H9 (cell line): ENCODE measurements at regions not wholly inside any gene's neighbourhood (a gene's known extent, or its start where the extent isn't known, plus 50 kb on each side); places are given as distances from the start of the nearest gene placed in this dataset.

Experiments used
- DNase-seq: peaks from one replicate; pipeline ENCODE4 v3.0.0-alpha.2; 2017
- H2AFZ ChIP-seq: one replicate; pipeline ENCODE4 v1.6.1; 2013; ENCODE audit warnings: mild to moderate bottlenecking, low read length, control low read depth, moderate library complexity
- H2AK5ac ChIP-seq: 2 replicates; pipeline ENCODE4 v1.6.1; 2013; ENCODE audit warnings: low read length, control low read depth, mixed read lengths; ENCODE audit not compliant: insufficient read length
- H2BK120ac ChIP-seq: one replicate; pipeline ENCODE4 v1.6.1; 2013; ENCODE audit warnings: low read depth, mild to moderate bottlenecking, low read length, control low read depth, inconsistent platforms; ENCODE audit not compliant: poor library complexity, severe bottlenecking
- H2BK12ac ChIP-seq: 2 replicates; pipeline ENCODE4 v1.6.1; 2013; ENCODE audit warnings: low read length, control low read depth, mixed read lengths, low read depth; ENCODE audit not compliant: insufficient read length
- H2BK15ac ChIP-seq: 2 replicates; pipeline ENCODE4 v1.6.1; 2013; ENCODE audit warnings: low read depth, low read length, control low read depth
- H2BK20ac ChIP-seq: one replicate; pipeline ENCODE4 v1.6.1; 2013; ENCODE audit warnings: low read depth, mild to moderate bottlenecking, low read length, control low read depth, inconsistent platforms; ENCODE audit not compliant: poor library complexity, severe bottlenecking
- H2BK5ac ChIP-seq: 2 replicates; pipeline ENCODE4 v1.6.1; 2013; ENCODE audit warnings: low read length, control low read depth, mixed read lengths; ENCODE audit not compliant: insufficient read length
- H3K14ac ChIP-seq: 2 replicates; pipeline ENCODE4 v1.6.1; 2013; ENCODE audit warnings: low read length, control low read depth; ENCODE audit not compliant: insufficient read depth
- H3K18ac ChIP-seq: 2 replicates; pipeline ENCODE4 v1.6.1; 2013; ENCODE audit warnings: low read depth, mild to moderate bottlenecking, mixed read lengths, low read length, control low read depth; ENCODE audit not compliant: insufficient read length
- H3K23ac ChIP-seq: 2 replicates; pipeline ENCODE4 v1.6.1; 2013; ENCODE audit warnings: low read length, control low read depth, mixed read lengths, low read depth; ENCODE audit not compliant: insufficient read length
- H3K23me2 ChIP-seq: 2 replicates; pipeline ENCODE4 v1.6.1; 2013; ENCODE audit warnings: low read depth, mild to moderate bottlenecking, mixed read lengths, low read length, control low read depth; ENCODE audit not compliant: insufficient read length, poor library complexity, severe bottlenecking
- H3K27ac ChIP-seq: 2 replicates; pipeline ENCODE4 v1.5.1; 2013; ENCODE audit warnings: low read length, control low read depth, mixed read lengths, low read depth; ENCODE audit not compliant: insufficient read length
- H3K27me3 ChIP-seq: 2 replicates; pipeline ENCODE4 v1.6.1; 2013; ENCODE audit warnings: low read length, control low read depth, inconsistent platforms; ENCODE audit not compliant: insufficient read depth
- H3K4ac ChIP-seq: 2 replicates; pipeline ENCODE4 v1.6.1; 2013; ENCODE audit warnings: low read depth, mild to moderate bottlenecking, control low read depth, inconsistent platforms, low read length, moderate library complexity
- H3K4me1 ChIP-seq: 2 replicates; pipeline ENCODE4 v1.6.1; 2013; ENCODE audit warnings: low read length, control low read depth, inconsistent platforms; ENCODE audit not compliant: insufficient read depth
- H3K4me2 ChIP-seq: 2 replicates; pipeline ENCODE4 v1.6.1; 2013; ENCODE audit warnings: low read length, control low read depth, mixed read lengths; ENCODE audit not compliant: insufficient read length, insufficient read depth
- H3K56ac ChIP-seq: 2 replicates; pipeline ENCODE4 v1.6.1; 2013; ENCODE audit warnings: low read depth, mild to moderate bottlenecking, mixed read lengths, low read length, control low read depth; ENCODE audit not compliant: insufficient read length
- H3K79me1 ChIP-seq: 2 replicates; pipeline ENCODE4 v1.6.1; 2013; ENCODE audit warnings: low read depth, mild to moderate bottlenecking, moderate library complexity, low read length, control low read depth, inconsistent platforms; ENCODE audit not compliant: insufficient read depth, poor library complexity, severe bottlenecking
- H3K79me2 ChIP-seq: 2 replicates; pipeline ENCODE4 v1.6.1; 2013; ENCODE audit warnings: low read length, control low read depth, inconsistent platforms; ENCODE audit not compliant: insufficient read depth
- H3K9ac ChIP-seq: 2 replicates; pipeline ENCODE4 v1.6.1; 2013; ENCODE audit warnings: low read length, control low read depth, mixed read lengths; ENCODE audit not compliant: insufficient read length; ENCODE audit errors: extremely low read depth
- H3K9me3 ChIP-seq: one replicate; pipeline ENCODE4 v1.6.1; 2013; ENCODE audit warnings: low read depth, low read length, inconsistent platforms; ENCODE audit not compliant: control insufficient read depth
- H3T11ph ChIP-seq: one replicate; pipeline ENCODE4 v1.6.1; 2013; ENCODE audit warnings: mild to moderate bottlenecking, low read length, control low read depth, inconsistent platforms
- H4K20me1 ChIP-seq: one replicate; pipeline ENCODE4 v1.6.1; 2013; ENCODE audit not compliant: control insufficient read depth, insufficient read length, insufficient read depth
- H4K5ac ChIP-seq: 2 replicates; pipeline ENCODE4 v1.6.1; 2013; ENCODE audit warnings: low read depth, mild to moderate bottlenecking, mixed read lengths, low read length, control low read depth; ENCODE audit not compliant: insufficient read length
- H4K8ac ChIP-seq: replicated peaks from 2 replicates; pipeline ENCODE4 v1.6.1; 2013; ENCODE audit warnings: low read length, control low read depth, mixed read lengths, low read depth; ENCODE audit not compliant: insufficient read length
- H4K91ac ChIP-seq: 2 replicates; pipeline ENCODE4 v1.6.1; 2013; ENCODE audit warnings: low read depth, mild to moderate bottlenecking, moderate library complexity, mixed read lengths, low read length, control low read depth; ENCODE audit not compliant: insufficient read length
- H3K27ac Mint-ChIP-seq, 3 experiments: 2 replicates in 2 of 3; 3 replicates in 1 of 3; pipeline ENCODE4 v1.8.0; 2020 to 2021; ENCODE audit warnings: mixed read lengths in 3 of 3, mild to moderate bottlenecking in 1 of 3, moderate library complexity in 1 of 3
- H3K27me3 Mint-ChIP-seq: 2 replicates; pipeline ENCODE4 v1.8.0; 2021; ENCODE audit warnings: low read depth, mild to moderate bottlenecking, moderate library complexity, mixed read lengths
- H3K36me3 Mint-ChIP-seq, 3 experiments: 2 replicates in 2 of 3; 3 replicates in 1 of 3; pipeline ENCODE4 v1.8.0; 2020 to 2021; ENCODE audit warnings: low read depth in 3 of 3, mixed read lengths in 3 of 3; ENCODE audit not compliant: insufficient read depth in 1 of 3
- H3K4me1 Mint-ChIP-seq, 2 experiments: 2 replicates each; pipeline ENCODE4 v1.8.0; 2020; ENCODE audit warnings: mixed read lengths in 2 of 2
- H3K4me3 Mint-ChIP-seq, 2 experiments: 2 replicates in 1 of 2; 3 replicates in 1 of 2; pipeline ENCODE4 v1.8.0; 2020 to 2021; ENCODE audit warnings: mild to moderate bottlenecking in 2 of 2, mixed read lengths in 2 of 2, moderate library complexity in 1 of 2
- H3K9me3 Mint-ChIP-seq, 2 experiments: 2 replicates in 1 of 2; 3 replicates in 1 of 2; pipeline ENCODE4 v1.8.0; 2020; ENCODE audit warnings: mild to moderate bottlenecking in 2 of 2, mixed read lengths in 2 of 2, moderate library complexity in 1 of 2
- CTCF ChIP-seq: fragments of 200-600 bp; sonication (generic); conservative IDR thresholded peaks from 3 replicates; pipeline ENCODE4 v1.8.0; 2021; ENCODE audit warnings: antibody characterized with exemption, mild to moderate bottlenecking
- WGBS: extraction: QIAGEN DNeasy Blood & Tissue Kit; methylation state at CpG from one replicate; pipeline ENCODE4 v1.1.7; 2013; ENCODE audit warnings: missing lambda C conversion rate, low lambda C conversion rate, mixed read lengths; ENCODE audit not compliant: insufficient read length; ENCODE audit errors: extremely low coverage; 5-methylcytosine and 5-hydroxymethylcytosine counted together

GRCh38 chr22:48436201-48436931 lies 1391.3 kb downstream of the BRD1 start:
- H3K9me3 ChIP-seq = no peaks in the 10 kb centered on the region
- no peak overlapping the region for H3K4me3 Mint-ChIP-seq
- no peaks in the 10 kb centered on the region; a peak in 1 of 7 replicates for H3K36me3 Mint-ChIP-seq
- H3K27ac Mint-ChIP-seq = no peak overlapping the region
- no peak overlapping the region for H2AFZ ChIP-seq
- H2BK15ac ChIP-seq = no peak overlapping the region
- H3K18ac ChIP-seq = no peak overlapping the region
- no peak overlapping the region for H3K4me2 ChIP-seq
- peaks cover 8% of the 10 kb centered on the region for H3K27me3 Mint-ChIP-seq
- WGBS = no CpG with 5 or more reads among the region's 17 CpGs
- no peak overlapping the region for H4K5ac ChIP-seq
- H3K23ac ChIP-seq = no peak overlapping the region
- no peak overlapping the region for H2BK20ac ChIP-seq
- no peak overlapping the region for H3K27ac ChIP-seq
- peaks cover 3 to 4% of the 10 kb centered on the region in 2 experiments for H3K4me1 Mint-ChIP-seq
- no peak overlapping the region; the same call in 1 of the 2 replicates for H3K14ac ChIP-seq
- no peak for TF ChIP-seq CTCF
- H3K27me3 ChIP-seq = no peaks in the 10 kb centered on the region
- no peaks in the 10 kb centered on the region for H4K20me1 ChIP-seq
- DNase-seq = no peak
- no peaks in the 10 kb centered on the region; a peak in 2 of 5 replicates for H3K9me3 Mint-ChIP-seq
- no peak overlapping the region for H2BK120ac ChIP-seq
- H2BK5ac ChIP-seq = no peak overlapping the region
- H3K4ac ChIP-seq = no peak overlapping the region
- no peaks in the 10 kb centered on the region for H3K79me1 ChIP-seq
- H3K9ac ChIP-seq = no peak overlapping the region
- no peak overlapping the region for H3K56ac ChIP-seq
- H2AK5ac ChIP-seq = no peak overlapping the region
- H2BK12ac ChIP-seq = no peak overlapping the region
- H4K91ac ChIP-seq = no peak overlapping the region
- no peaks in the 10 kb centered on the region for H3K23me2 ChIP-seq
- H3T11ph ChIP-seq = no peak overlapping the region
- H4K8ac ChIP-seq = no peak overlapping the region
- no peaks in the 10 kb centered on the region for H3K79me2 ChIP-seq
- no peaks in the 10 kb centered on the region for H3K4me1 ChIP-seq
